Suppressor macrophage treated with lipopolysaccharide for 4 hours (primary cell): ENCODE measurements at regions not wholly inside any gene's neighbourhood (a gene's known extent, or its start where the extent isn't known, plus 50 kb on each side); places are given as distances from the start of the nearest gene placed in this dataset.
"Not testable (repeated sequence)": the region's sequence is repeated elsewhere in the genome, so short reads cannot be mapped to it uniquely, and the experiment has no call there.

Experiments used
- DNase-seq: peaks from one replicate; pipeline ENCODE4 v3.0.0-alpha.2; 2020

DNA sequence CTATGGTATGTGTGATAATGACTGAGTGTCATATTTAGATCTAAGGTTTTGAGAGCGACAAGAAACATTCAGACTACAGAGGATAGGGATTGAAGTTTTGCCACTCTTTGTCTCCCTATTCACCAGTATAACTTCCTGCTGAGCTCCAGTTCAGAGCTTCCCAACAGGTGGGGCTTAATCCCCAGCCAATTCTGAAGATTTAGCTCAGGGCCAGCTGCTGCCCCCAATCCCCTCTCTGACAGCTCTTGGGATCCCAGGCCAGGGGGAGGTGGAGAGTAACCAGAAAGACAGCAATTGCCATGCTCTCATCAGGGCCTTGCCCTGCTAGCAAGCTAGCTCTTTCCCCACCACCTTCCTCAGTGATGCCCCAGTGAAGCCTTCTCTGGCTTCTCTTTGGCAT is 57.8 kb downstream of the TRIL start:
- no peak for DNase-seq

DNA sequence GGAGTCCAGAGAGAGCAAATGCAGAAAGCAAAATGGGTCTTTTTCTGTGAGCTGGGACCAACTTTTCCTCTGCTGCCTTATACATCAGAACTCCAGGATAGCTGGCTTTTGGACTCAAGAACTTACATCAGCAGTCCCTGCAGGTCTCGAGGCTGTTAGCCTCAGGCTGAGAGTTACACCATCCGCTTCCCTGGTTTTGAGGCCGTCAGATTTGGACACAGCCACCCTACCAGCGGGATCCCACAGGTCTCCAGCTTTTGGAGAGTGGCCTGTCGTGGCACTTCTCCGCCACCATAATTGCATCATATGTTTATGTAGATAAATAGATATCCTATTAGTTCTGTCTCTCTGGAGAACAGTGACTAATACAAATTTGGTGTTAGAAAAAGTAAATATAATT is 64.2 kb downstream of the TRIL start:
- no peak for DNase-seq

DNA sequence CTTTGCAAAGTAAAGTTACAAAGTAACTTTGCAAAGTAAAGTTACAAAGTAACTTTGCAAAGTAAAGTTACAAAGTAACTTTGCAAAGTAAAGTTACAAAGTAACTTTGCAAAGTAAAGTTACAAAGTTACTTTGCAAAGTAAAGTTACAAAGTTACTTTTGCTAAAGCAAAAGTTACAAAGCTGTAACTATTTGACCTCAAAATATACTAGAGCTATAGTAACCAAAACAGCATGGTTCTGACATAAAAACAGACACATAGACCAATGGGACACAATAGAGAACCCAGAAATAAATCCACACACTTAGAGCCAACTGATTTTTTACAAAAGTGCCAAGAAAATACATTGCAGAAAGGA is 66.3 kb downstream of the TRIL start:
- DNase-seq, result not testable (repeated sequence)

GRCh38 chr7:28891192-28891875 is 66.8 kb downstream of the TRIL start:
- no peak for DNase-seq

DNA sequence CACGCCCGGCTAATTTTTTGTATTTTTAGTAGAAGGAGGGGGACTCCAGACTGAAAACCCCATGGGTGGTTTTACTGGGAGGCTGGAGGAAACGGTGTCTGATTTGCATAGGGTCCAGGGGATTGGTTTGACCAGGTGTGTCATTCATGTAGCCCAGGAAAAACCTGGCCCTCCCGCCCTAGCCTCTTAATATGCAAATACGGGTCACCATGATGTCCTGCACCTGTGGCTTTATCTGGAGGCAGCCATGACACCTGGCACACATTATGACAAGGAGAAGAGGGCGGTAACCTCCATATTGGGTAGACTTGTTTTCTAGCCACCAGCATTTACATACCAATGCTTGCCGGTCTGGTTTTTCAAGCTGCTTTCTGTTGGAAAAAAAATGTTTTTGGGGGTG is 68.0 kb downstream of the TRIL start:
- DNase-seq, result no peak

DNA sequence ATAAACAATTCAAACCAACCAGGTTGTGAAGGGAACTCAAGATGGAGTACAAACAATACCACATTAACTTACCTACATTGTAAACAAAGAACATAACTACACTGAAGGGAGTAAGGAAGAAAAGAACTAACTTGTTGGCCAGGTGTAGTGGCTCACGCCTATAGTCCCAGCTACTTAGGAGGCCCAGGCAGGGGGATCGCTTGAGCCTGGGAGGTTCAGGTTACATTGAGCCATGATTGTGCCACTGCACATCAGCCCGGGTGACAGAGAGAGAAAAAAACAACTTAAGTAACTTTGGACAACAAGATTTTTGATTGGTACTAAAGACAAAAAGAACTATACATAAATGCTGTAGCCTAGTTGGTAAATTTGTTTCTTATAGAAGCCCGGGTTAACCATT is 68.8 kb downstream of the TRIL start:
- DNase-seq, result no peak

DNA sequence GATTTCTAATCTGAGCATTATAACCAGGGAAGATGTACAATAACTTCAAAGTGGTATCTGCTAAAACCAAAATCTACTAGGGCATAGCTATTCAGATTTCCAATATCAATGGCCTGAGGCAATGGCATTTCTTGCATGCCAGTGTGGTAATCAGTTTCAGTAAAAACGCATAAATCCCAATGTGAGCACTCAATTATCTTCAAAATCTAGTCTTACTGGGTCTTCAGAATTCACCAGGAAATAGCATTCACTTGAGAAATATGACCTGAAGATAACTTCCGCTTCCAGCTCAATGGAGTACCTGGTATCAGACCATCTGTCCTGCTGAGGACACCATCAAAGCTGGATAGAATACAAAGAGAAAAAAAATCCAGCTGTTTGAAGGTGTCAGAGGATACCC is 72.4 kb downstream of the TRIL start:
- DNase-seq, result no peak

- no peak for DNase-seq
Observed at GRCh38 chr7:28882869-28883470, 75.2 kb downstream of the TRIL start.

- DNase-seq, result peak; percentile 55
Observed at GRCh38 chr7:28879105-28879504, 79.0 kb downstream of the TRIL start.

GRCh38 chr7:28878481-28878880 is 79.6 kb downstream of the TRIL start:
- no peak for DNase-seq
